ENCODE measurements at regions not wholly inside any gene's neighbourhood (a gene's known extent, or its start where the extent isn't known, plus 50 kb on each side); places are given as distances from the start of the nearest gene placed in this dataset.

GRCh38 chr14:85366226-85366625 lies 163.7 kb upstream of the FLRT2 start:
- WGBS: 86% methylated on average over 4 of the region's 4 CpGs
- intact Hi-C loops (cut with DNase I): no loop called here
- Histone ChIP-seq H3K4me3 (no peak overlapping the region), H3K4me1 (replicated peaks) (no peaks in the 10 kb centered on the region), H3K9me3 (no peaks in the 10 kb centered on the region), H3K27me3 (replicated peaks; ENCODE audit: insufficient read depth) (no peaks in the 10 kb centered on the region), H3K27ac (no peak overlapping the region), H3K36me3 (no peaks in the 10 kb centered on the region)
- no peak for DNase-seq (ENCODE audit: low spot score)
- TF ChIP-seq POLR2A (IDR thresholded peaks at IDR 0.05) (no peak), CTCF (IDR thresholded peaks at IDR 0.05) (no peak)

- no peak for TF ChIP-seq POLR2A (IDR thresholded peaks at IDR 0.05)
- no peak for TF ChIP-seq POLR2AphosphoS5 (IDR thresholded peaks at IDR 0.05)
- no peak for TF ChIP-seq CTCF (IDR thresholded peaks at IDR 0.05)
- Histone ChIP-seq H3K27me3 (replicated peaks; ENCODE audit: insufficient read depth) (no peaks in the 10 kb centered on the region), H3K36me3 (no peaks in the 10 kb centered on the region), H3K9me3 (no peaks in the 10 kb centered on the region), H3K4me3 (no peak overlapping the region), H3K27ac (no peak overlapping the region), H3K4me1 (replicated peaks) (no peaks in the 10 kb centered on the region)
- WGBS: 74% methylated on average over 8 of the region's 8 CpGs
- intact Hi-C loops (cut with DNase I): no loop called here
- no peak for DNase-seq (ENCODE audit: low spot score)
These were observed 149.1 kb upstream of the FLRT2 start for GRCh38 chr14:85380881-85381280.

DNA sequence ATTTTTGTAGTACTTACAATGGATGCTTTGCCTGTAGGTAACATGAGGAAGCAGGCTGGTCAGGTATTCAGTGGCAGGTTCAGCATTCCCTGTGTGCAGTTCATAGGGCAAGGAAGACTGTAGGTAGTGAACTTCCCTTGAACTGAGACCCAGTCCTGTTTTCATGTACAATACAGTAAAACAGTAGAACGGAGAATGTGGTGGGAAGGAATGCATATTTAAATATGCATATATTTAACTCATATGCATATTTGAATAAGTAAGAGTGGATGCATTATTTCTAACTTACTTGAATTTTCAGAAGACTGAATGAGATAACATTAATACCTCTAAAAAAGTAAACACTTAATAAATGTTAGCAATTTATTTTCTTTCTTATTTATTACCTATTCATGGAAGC lies 147.6 kb upstream of the FLRT2 start:
- no peaks in the 10 kb centered on the region for H3K27me3 ChIP-seq (replicated peaks; ENCODE audit: insufficient read depth)

DNA sequence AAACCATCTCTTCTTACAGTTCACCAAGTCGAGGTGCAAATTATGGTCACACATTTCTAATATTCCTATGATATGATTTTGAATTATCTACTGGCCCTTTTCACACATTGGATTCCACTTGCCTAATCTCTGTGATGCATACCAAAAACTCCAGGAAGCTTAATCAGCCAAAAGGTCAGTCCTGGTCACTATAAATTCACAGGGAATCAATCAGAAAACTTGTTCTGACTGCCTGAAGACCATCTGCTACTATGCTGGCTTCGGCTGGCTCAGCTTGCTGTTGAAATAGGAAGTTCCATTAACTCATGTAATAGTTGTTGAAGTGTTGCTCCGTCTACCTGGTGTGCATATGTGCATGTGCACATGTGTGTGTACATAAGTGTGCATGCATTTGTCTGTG lies 142.8 kb upstream of the FLRT2 start:
- Histone ChIP-seq H3K27me3 (replicated peaks; ENCODE audit: insufficient read depth) (no peaks in the 10 kb centered on the region), H3K27ac (no peak overlapping the region), H3K4me1 (replicated peaks) (no peaks in the 10 kb centered on the region), H3K9me3 (no peaks in the 10 kb centered on the region), H3K4me3 (no peak overlapping the region), H3K36me3 (no peaks in the 10 kb centered on the region)
- intact Hi-C loops (cut with DNase I): no loop called here
- TF ChIP-seq POLR2A (IDR thresholded peaks at IDR 0.05) (no peak), POLR2AphosphoS5 (IDR thresholded peaks at IDR 0.05) (no peak), CTCF (IDR thresholded peaks at IDR 0.05) (no peak)
- no peak for DNase-seq (ENCODE audit: low spot score)
- 82% methylated on average over 3 of the region's 3 CpGs for WGBS

More for the DNA sequence above, 147.6 kb upstream of the FLRT2 start:
- H3K36me3 ChIP-seq: no peaks in the 10 kb centered on the region
- WGBS: 96% methylated on average over 1 of the region's 1 CpG
- H3K4me3 ChIP-seq: no peak overlapping the region
- intact Hi-C loops (cut with DNase I): no loop called here
- H3K4me1 ChIP-seq (replicated peaks): no peaks in the 10 kb centered on the region
- no peak overlapping the region for H3K27ac ChIP-seq
- no peaks in the 10 kb centered on the region for H3K9me3 ChIP-seq
- no peak for DNase-seq (ENCODE audit: low spot score)
- TF ChIP-seq CTCF (IDR thresholded peaks at IDR 0.05): no peak
- no peak for TF ChIP-seq POLR2AphosphoS5 (IDR thresholded peaks at IDR 0.05)
- TF ChIP-seq POLR2A (IDR thresholded peaks at IDR 0.05): no peak

DNA sequence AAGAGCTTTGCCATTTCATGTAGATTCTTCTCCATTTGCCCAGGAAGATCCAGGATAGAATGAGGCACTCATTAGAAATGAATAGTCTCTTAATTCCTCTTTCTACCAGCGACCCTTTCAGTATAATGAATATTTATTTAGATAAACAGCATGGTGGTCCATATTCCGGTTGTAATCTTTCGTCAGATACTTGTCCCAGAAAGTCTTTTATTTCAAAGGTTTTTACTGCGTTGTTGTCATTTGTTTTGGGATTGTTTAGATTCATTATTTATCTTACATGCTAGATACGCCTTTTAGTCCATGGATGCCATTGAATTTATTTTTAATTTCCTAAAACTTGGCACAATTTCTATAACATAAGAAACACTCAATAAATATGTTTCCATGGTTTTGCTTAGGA lies 139.7 kb upstream of the FLRT2 start:
- Histone ChIP-seq H3K9me3 (no peaks in the 10 kb centered on the region), H3K27me3 (replicated peaks; ENCODE audit: insufficient read depth) (no peaks in the 10 kb centered on the region), H3K27ac (no peak overlapping the region), H3K4me1 (replicated peaks) (no peaks in the 10 kb centered on the region), H3K36me3 (no peaks in the 10 kb centered on the region), H3K4me3 (no peak overlapping the region)
- no peak for TF ChIP-seq POLR2AphosphoS5 (IDR thresholded peaks at IDR 0.05)
- TF ChIP-seq CTCF (IDR thresholded peaks at IDR 0.05): no peak
- no peak for TF ChIP-seq POLR2A (IDR thresholded peaks at IDR 0.05)
- DNase-seq (ENCODE audit: low spot score): no peak
- 90% methylated on average over 5 of the region's 5 CpGs for WGBS
- intact Hi-C loops (cut with DNase I): no loop called here

Data from prostate gland (tissue), 2 donors.